ENCODE measurements at regions not wholly inside any gene's neighbourhood (a gene's known extent, or its start where the extent isn't known, plus 50 kb on each side); places are given as distances from the start of the nearest gene placed in this dataset.

DNA sequence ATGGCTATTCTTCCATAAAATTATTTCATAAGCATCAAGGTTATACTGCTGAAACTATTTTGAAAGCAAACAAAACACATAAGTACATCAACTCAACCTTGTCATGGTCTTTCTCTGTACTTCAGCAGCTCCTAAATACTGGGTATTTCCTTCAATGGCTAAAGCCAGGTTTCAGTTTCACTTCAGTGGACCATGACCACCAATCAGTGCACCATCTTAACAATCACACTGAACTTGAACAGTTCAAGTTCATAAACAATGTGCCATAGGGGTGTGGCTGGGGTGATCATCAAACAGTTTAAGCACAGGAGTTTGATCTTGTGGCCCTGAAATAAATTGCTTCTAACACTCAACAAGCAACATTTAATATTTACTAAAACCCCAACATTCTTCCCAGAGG lies 124.1 kb upstream of the FIGN start:
- H3K9me3 ChIP-seq = no peaks in the 10 kb centered on the region
- no peaks in the 10 kb centered on the region for H3K27me3 ChIP-seq
- H3K4me1 ChIP-seq = no peaks in the 10 kb centered on the region
- TF ChIP-seq, protein P1, sequence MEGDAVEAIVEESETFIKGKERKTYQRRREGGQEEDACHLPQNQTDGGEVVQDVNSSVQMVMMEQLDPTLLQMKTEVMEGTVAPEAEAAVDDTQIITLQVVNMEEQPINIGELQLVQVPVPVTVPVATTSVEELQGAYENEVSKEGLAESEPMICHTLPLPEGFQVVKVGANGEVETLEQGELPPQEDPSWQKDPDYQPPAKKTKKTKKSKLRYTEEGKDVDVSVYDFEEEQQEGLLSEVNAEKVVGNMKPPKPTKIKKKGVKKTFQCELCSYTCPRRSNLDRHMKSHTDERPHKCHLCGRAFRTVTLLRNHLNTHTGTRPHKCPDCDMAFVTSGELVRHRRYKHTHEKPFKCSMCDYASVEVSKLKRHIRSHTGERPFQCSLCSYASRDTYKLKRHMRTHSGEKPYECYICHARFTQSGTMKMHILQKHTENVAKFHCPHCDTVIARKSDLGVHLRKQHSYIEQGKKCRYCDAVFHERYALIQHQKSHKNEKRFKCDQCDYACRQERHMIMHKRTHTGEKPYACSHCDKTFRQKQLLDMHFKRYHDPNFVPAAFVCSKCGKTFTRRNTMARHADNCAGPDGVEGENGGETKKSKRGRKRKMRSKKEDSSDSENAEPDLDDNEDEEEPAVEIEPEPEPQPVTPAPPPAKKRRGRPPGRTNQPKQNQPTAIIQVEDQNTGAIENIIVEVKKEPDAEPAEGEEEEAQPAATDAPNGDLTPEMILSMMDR (IDR thresholded peaks at IDR 0.05) = no peak
- TF ChIP-seq POLR2A (IDR thresholded peaks at IDR 0.05) = no peak
- no peak overlapping the region for H3K27ac ChIP-seq
- intact Hi-C loops (cut with DNase I; ENCODE audit: low total_unique reads) = no loop called here
- H3K4me3 ChIP-seq = no peak overlapping the region
- no peak for DNase-seq
- no peaks in the 10 kb centered on the region for H3K36me3 ChIP-seq

- intact Hi-C loops (cut with DNase I; ENCODE audit: low total_unique reads) = no loop called here
- no peaks in the 10 kb centered on the region for H3K4me1 ChIP-seq
These were observed 121.1 kb upstream of the FIGN start for GRCh38 chr2:163856941-163857340.

DNA sequence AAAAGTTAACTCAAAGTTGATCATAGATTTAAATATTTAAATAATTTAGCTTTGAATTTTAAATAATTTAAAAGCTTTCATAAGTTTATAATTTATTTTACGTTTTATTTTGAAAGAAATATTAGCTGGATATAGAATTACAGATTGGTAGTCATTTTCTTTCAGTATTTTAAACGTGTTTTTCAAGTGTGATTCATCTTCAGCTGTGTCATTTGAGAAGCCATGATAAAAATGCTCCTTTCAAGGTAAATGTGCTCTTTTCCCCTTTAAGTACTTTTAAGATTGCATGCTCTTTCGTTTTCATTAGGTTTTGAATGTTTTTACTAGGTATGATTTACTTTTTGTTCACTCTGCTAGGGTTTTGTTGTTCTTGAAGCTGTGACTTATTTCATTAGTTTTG lies 116.8 kb upstream of the FIGN start:
- DNase-seq = no peak
- no peak overlapping the region for H3K27ac ChIP-seq
- H3K4me1 ChIP-seq = no peaks in the 10 kb centered on the region
- no peaks in the 10 kb centered on the region for H3K36me3 ChIP-seq
- TF ChIP-seq, protein P1 (IDR thresholded peaks at IDR 0.05) = no peak
- no peak for TF ChIP-seq POLR2A (IDR thresholded peaks at IDR 0.05)
- intact Hi-C loops (cut with DNase I; ENCODE audit: low total_unique reads) = no loop called here
- no peaks in the 10 kb centered on the region for H3K9me3 ChIP-seq
- H3K27me3 ChIP-seq = no peaks in the 10 kb centered on the region
- H3K4me3 ChIP-seq = no peak overlapping the region

More at GRCh38 chr2:163856941-163857340, 121.1 kb upstream of the FIGN start:
- no peak overlapping the region for H3K4me3 ChIP-seq
- no peaks in the 10 kb centered on the region for H3K36me3 ChIP-seq
- no peak for DNase-seq
- no peak overlapping the region for H3K27ac ChIP-seq
- H3K9me3 ChIP-seq = no peaks in the 10 kb centered on the region
- TF ChIP-seq, protein P1 (IDR thresholded peaks at IDR 0.05) = no peak
- no peak for TF ChIP-seq POLR2A (IDR thresholded peaks at IDR 0.05)
- H3K27me3 ChIP-seq = no peaks in the 10 kb centered on the region

DNA sequence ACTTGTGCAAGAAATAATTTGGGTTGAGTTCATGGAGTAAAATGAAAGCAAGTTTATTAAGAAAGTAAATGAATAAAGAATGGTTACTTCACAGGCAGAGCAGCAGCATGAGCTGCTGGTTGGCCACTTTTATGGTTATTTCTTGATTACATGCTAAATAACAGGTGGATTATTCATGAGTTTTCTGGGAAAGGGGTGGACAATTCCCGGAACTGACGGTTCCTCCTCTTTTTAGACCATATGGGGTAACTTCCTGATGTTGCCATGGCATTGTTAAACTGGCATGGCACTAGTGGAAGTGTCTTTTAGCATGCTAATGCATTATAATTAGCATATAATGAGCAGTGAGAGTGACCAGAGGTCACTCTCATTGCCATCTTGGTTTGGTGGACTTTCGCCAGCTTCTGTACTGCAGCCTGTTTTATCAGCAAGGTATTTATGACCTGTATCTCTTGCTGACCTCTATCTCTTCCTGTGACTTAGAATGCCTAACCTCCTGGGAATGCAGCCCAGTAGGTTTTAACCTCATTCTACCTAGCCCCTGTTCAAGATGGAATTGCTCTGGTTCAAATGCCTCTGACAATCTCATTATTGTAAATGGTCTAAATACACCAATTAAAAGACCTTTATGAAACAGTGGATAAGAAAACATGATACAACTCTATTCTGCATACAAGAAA lies 114.1 kb upstream of the FIGN start:
- TF ChIP-seq, protein P1 (IDR thresholded peaks at IDR 0.05) = no peak
- no peaks in the 10 kb centered on the region for H3K4me1 ChIP-seq
- no peak overlapping the region for H3K4me3 ChIP-seq
- no peaks in the 10 kb centered on the region for H3K36me3 ChIP-seq
- no peak for DNase-seq
- intact Hi-C loops (cut with DNase I; ENCODE audit: low total_unique reads) = no loop called here
- no peaks in the 10 kb centered on the region for H3K9me3 ChIP-seq
- no peak overlapping the region for H3K27ac ChIP-seq
- no peaks in the 10 kb centered on the region for H3K27me3 ChIP-seq

- Histone ChIP-seq H3K27ac (no peak overlapping the region), H3K27me3 (no peaks in the 10 kb centered on the region), H3K9me3 (no peaks in the 10 kb centered on the region), H3K4me1 (no peaks in the 10 kb centered on the region), H3K36me3 (no peaks in the 10 kb centered on the region), H3K4me3 (no peak overlapping the region)
- DNase-seq = no peak
- TF ChIP-seq POLR2A (IDR thresholded peaks at IDR 0.05) = no peak
- TF ChIP-seq, protein P1 (IDR thresholded peaks at IDR 0.05) = no peak
- intact Hi-C loops (cut with DNase I; ENCODE audit: low total_unique reads) = no loop called here
These were observed 103.1 kb upstream of the FIGN start for GRCh38 chr2:163838890-163839289.
